ENCODE measurements at regions not wholly inside any gene's neighbourhood (a gene's known extent, or its start where the extent isn't known, plus 50 kb on each side); places are given as distances from the start of the nearest gene placed in this dataset.

DNA sequence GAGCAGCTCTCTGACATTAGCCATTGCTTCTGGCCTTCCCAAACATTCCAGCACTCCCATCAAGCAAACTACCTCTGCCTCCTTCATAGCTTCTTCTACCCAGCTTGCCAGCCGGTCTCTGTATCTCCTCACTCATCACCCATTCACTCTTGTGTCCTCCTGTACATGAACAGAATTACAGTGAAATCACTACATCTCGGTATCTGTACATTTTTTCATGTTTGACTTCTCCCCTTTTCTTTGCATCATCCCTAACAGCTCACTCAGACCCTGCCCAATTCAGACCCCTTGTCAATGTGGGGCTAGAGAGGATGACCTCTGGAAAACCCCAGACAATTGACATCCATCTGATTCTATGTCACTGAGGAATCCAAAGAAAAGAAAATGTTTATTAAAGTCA lies 335.8 kb downstream of the TNS1 start:
- no peaks in the 10 kb centered on the region for H3K9me3 ChIP-seq (ENCODE audit: low read depth)
- TF ChIP-seq, protein P1, sequence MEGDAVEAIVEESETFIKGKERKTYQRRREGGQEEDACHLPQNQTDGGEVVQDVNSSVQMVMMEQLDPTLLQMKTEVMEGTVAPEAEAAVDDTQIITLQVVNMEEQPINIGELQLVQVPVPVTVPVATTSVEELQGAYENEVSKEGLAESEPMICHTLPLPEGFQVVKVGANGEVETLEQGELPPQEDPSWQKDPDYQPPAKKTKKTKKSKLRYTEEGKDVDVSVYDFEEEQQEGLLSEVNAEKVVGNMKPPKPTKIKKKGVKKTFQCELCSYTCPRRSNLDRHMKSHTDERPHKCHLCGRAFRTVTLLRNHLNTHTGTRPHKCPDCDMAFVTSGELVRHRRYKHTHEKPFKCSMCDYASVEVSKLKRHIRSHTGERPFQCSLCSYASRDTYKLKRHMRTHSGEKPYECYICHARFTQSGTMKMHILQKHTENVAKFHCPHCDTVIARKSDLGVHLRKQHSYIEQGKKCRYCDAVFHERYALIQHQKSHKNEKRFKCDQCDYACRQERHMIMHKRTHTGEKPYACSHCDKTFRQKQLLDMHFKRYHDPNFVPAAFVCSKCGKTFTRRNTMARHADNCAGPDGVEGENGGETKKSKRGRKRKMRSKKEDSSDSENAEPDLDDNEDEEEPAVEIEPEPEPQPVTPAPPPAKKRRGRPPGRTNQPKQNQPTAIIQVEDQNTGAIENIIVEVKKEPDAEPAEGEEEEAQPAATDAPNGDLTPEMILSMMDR (IDR thresholded peaks at IDR 0.05; ENCODE audit: low read depth, low read length): no peak
- no peaks in the 10 kb centered on the region for H3K4me1 ChIP-seq (ENCODE audit: low read depth)
- DNase-seq (ENCODE audit: low read depth in 1 of 2, low spot score in 1 of 2): no peak
- H3K27me3 ChIP-seq: no peaks in the 10 kb centered on the region
- no peaks in the 10 kb centered on the region for H3K36me3 ChIP-seq
- H3K27ac ChIP-seq: no peak overlapping the region
- H3K4me3 ChIP-seq: no peak overlapping the region

DNA sequence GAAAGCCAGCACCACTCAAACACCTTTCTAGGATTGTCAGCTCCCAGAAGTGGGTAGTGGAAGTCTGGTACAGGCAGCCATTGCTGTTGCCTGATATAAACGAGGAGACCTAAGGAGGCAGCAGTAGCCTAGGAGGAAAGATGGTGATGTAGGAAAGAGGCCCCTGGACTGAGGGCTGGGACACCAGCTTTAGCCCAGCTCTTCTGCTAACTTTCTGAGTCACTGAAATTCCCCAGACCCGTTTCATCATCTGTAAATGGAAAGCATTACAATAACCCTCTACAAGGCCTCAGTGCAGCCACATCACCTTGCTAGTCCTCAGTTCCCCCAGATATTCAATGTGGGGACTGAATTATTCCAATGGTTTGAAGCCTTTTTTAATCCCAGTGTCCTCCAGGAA lies 336.5 kb downstream of the TNS1 start:
- Histone ChIP-seq H3K4me3 (no peak overlapping the region), H3K9me3 (ENCODE audit: low read depth) (no peaks in the 10 kb centered on the region), H3K27me3 (peaks cover 4% of the 10 kb centered on the region), H3K4me1 (ENCODE audit: low read depth) (no peaks in the 10 kb centered on the region), H3K27ac (no peak overlapping the region), H3K36me3 (no peaks in the 10 kb centered on the region)
- DNase-seq (ENCODE audit: low read depth in 1 of 2, low spot score in 1 of 2): no peak
- TF ChIP-seq, protein P1 (IDR thresholded peaks at IDR 0.05; ENCODE audit: low read depth, low read length): no peak

DNA sequence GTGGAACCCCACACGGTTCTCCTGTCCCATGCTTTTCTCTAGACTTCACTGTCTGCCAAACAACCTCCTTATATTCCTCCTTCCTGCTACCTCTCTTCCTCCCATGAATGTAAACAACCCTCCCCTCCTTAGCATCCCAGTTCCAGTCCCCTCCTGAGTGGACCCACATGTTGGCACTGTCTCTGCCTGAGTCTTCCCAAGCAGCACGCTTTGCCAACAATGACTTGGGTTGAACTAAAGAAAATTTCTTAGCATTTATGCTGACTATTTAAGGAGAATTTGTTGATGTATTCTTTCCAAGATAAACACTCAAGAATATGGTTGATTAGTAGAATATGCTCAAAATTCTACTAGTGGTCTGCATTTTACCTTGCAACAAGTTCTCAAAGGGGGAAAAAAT lies 338.0 kb downstream of the TNS1 start:
- TF ChIP-seq, protein P1 (IDR thresholded peaks at IDR 0.05; ENCODE audit: low read depth, low read length): no peak
- Histone ChIP-seq H3K4me1 (ENCODE audit: low read depth) (no peaks in the 10 kb centered on the region), H3K27me3 (peaks cover 6% of the 10 kb centered on the region), H3K27ac (no peak overlapping the region), H3K4me3 (no peak overlapping the region), H3K9me3 (ENCODE audit: low read depth) (no peaks in the 10 kb centered on the region), H3K36me3 (no peaks in the 10 kb centered on the region)
- DNase-seq (ENCODE audit: low read depth in 1 of 2, low spot score in 1 of 2): no peak

DNA sequence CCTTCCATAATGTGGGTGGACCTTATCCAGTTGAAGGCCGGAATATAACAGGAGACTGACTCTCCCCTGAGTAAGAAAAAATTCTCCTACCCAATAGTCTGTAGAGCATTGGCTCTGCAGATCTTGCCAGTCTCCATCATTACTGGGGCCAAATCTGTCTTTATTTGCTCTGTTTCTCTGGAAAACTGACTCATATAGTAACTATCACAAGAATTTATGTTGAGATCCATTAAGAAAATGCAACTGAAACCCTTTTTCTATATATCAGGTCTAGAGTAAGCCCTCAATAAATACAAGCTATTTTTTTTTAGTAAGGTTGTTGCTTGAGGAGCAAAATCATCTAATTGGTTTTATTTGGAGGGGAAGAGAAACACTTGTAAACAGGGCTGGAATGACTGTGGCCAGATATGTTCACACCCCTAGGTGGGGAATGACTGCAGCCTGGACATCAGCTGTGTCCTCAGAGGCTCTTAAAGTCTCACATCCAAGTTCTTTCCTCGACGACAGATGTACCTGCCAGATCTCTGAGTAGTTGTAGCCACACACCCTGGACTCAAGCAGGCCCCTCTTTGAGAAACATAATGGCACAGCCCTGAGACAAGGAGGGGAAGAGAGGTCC lies 339.7 kb downstream of the TNS1 start:
- Histone ChIP-seq H3K9me3 (ENCODE audit: low read depth) (no peaks in the 10 kb centered on the region), H3K36me3 (no peaks in the 10 kb centered on the region), H3K4me3 (no peak overlapping the region), H3K27me3 (peaks cover 6% of the 10 kb centered on the region), H3K4me1 (ENCODE audit: low read depth) (no peaks in the 10 kb centered on the region), H3K27ac (no peak overlapping the region)
- TF ChIP-seq, protein P1 (IDR thresholded peaks at IDR 0.05; ENCODE audit: low read depth, low read length): no peak
- no peak for DNase-seq (ENCODE audit: low read depth in 1 of 2, low spot score in 1 of 2)

DNA sequence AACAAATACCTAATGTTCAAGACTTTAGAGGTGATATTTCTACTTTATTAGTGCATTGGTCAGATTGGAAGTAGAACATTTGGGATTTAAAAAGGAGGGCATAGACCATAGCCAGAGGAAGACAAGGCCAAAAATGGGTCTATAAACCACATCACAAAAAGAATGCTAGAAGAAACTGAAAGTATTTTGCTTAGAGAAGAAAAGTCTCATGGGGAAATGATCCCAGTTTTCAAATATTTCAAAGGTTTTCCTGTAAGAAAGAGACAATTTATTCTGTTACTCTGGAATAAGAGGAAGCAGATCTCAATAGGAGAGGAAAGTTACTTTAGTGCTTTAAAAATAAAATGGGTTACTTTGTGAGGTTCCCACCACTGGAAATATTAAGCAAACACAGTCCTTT lies 341.4 kb downstream of the TNS1 start:
- no peak for DNase-seq (ENCODE audit: low read depth in 1 of 2, low spot score in 1 of 2)
- H3K9me3 ChIP-seq (ENCODE audit: low read depth): no peaks in the 10 kb centered on the region
- no peaks in the 10 kb centered on the region for H3K36me3 ChIP-seq
- no peak overlapping the region for H3K27ac ChIP-seq
- H3K4me1 ChIP-seq (ENCODE audit: low read depth): no peaks in the 10 kb centered on the region
- no peak overlapping the region for H3K4me3 ChIP-seq
- peaks cover 6% of the 10 kb centered on the region for H3K27me3 ChIP-seq
- TF ChIP-seq, protein P1 (IDR thresholded peaks at IDR 0.05; ENCODE audit: low read depth, low read length): no peak
